ENCODE measurements at regions not wholly inside any gene's neighbourhood (a gene's known extent, or its start where the extent isn't known, plus 50 kb on each side); places are given as distances from the start of the nearest gene placed in this dataset.

DNA sequence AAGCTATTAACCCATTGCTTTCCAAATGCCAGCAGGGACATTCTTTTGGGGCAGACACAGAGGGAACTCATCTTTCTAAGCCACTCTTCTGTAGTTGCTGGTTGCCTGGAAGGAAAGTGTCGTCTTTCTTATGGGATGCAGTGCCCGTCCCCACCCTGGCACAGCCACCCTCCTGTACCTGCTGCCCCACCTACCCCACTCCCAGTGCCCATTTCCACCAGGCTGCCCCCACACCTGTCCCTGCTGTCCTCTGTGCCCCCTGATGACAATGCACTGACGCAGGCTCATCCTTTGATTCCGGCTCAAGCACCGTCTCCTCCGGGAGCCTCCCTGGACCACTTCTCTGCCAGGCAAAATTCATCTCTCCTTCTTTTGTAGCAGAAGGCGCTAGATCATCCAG is 190.4 kb upstream of the CDH5 start:
- TF ChIP-seq EP300 (IDR thresholded peaks at IDR 0.05) (no peak), POLR2A (IDR thresholded peaks at IDR 0.05; ENCODE audit: low read depth) (no peak), POLR2AphosphoS5 (IDR thresholded peaks at IDR 0.05) (no peak)
- TF ChIP-seq, protein P1, sequence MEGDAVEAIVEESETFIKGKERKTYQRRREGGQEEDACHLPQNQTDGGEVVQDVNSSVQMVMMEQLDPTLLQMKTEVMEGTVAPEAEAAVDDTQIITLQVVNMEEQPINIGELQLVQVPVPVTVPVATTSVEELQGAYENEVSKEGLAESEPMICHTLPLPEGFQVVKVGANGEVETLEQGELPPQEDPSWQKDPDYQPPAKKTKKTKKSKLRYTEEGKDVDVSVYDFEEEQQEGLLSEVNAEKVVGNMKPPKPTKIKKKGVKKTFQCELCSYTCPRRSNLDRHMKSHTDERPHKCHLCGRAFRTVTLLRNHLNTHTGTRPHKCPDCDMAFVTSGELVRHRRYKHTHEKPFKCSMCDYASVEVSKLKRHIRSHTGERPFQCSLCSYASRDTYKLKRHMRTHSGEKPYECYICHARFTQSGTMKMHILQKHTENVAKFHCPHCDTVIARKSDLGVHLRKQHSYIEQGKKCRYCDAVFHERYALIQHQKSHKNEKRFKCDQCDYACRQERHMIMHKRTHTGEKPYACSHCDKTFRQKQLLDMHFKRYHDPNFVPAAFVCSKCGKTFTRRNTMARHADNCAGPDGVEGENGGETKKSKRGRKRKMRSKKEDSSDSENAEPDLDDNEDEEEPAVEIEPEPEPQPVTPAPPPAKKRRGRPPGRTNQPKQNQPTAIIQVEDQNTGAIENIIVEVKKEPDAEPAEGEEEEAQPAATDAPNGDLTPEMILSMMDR (IDR thresholded peaks at IDR 0.05): no peak
